H1 (cell line): ENCODE measurements at regions not wholly inside any gene's neighbourhood (a gene's known extent, or its start where the extent isn't known, plus 50 kb on each side); places are given as distances from the start of the nearest gene placed in this dataset.

ENCODE experiments used
- CBX5 ChIP-seq: fragments of 300-800, 300-1000 bp; sonication (generic); IDR thresholded peaks from 2 replicates; pipeline ENCODE4 v1.7.1; 2016; ENCODE audit warnings: antibody characterized with exemption, low read length, low read depth
- EZH2 ChIP-seq: fragments of 200-600 bp; sonication (generic); IDR thresholded peaks from 2 replicates; pipeline ENCODE4 v1.7.1; 2012; ENCODE audit warnings: low read depth, mild to moderate bottlenecking, moderate library complexity, low read length, inconsistent platforms; ENCODE audit not compliant: severe bottlenecking
- RAD21 ChIP-seq, 2 experiments: IDR thresholded peaks in 1 of 2; conservative IDR thresholded peaks in 1 of 2; 2 replicates each; pipeline ENCODE4 v1.6.1; 2011; ENCODE audit warnings: low read depth in 2 of 2, low read length in 2 of 2, improper control_type of control experiment in 1 of 2, inconsistent platforms in 1 of 2, mild to moderate bottlenecking in 1 of 2, moderate library complexity in 1 of 2

- no peak for TF ChIP-seq CBX5
- no peak for TF ChIP-seq EZH2
- TF ChIP-seq RAD21 (IDR thresholded peaks at IDR 0.05 in 1 of 2, conservative IDR thresholded peaks at IDR 0.05 in 1 of 2; ENCODE audit: low read depth in 2 of 2, low read length in 2 of 2) = no peak
Observed at GRCh38 chr2:118622108-118622507, 225.3 kb downstream of the EN1 start.
